AG10803 (cell line): ENCODE measurements at regions not wholly inside any gene's neighbourhood (a gene's known extent, or its start where the extent isn't known, plus 50 kb on each side); places are given as distances from the start of the nearest gene placed in this dataset.

Source experiments
- DNase-seq: peaks from one replicate; pipeline ENCODE4 v3.0.0; 2010; ENCODE audit warnings: low read depth
- H3K4me3 ChIP-seq: 2 replicates; pipeline ENCODE4 v1.5.1; 2011; ENCODE audit warnings: mild to moderate bottlenecking, low read length, control low read depth
- CTCF ChIP-seq: conservative IDR thresholded peaks from 2 replicates; pipeline ENCODE4 v1.5.1; 2011; ENCODE audit warnings: mild to moderate bottlenecking, low read length, control low read depth, inconsistent platforms

- DNase-seq = no peak
- no peak for TF ChIP-seq CTCF
Observed at GRCh38 chr12:111218499-111218898, 150.4 kb downstream of the PHETA1 start.

GRCh38 chr12:111216387-111217159, 152.3 kb downstream of the PHETA1 start:
- no peak overlapping the region for H3K4me3 ChIP-seq
- no peak for DNase-seq
- no peak for TF ChIP-seq CTCF

More at GRCh38 chr12:111218499-111218898, 150.4 kb downstream of the PHETA1 start:
- H3K4me3 ChIP-seq = no peak overlapping the region

- H3K4me3 ChIP-seq = no peak overlapping the region
- no peak for TF ChIP-seq CTCF
- no peak for DNase-seq
Observed at GRCh38 chr12:111215881-111216280, 153.0 kb downstream of the PHETA1 start.

GRCh38 chr12:111214401-111214800, 154.5 kb downstream of the PHETA1 start:
- TF ChIP-seq CTCF = no peak
- H3K4me3 ChIP-seq = no peak overlapping the region
- DNase-seq = no peak

GRCh38 chr12:111213561-111213960, 155.3 kb downstream of the PHETA1 start:
- no peak for TF ChIP-seq CTCF
- no peak for DNase-seq
- no peak overlapping the region for H3K4me3 ChIP-seq

- H3K4me3 ChIP-seq = no peak overlapping the region
- DNase-seq = no peak
- no peak for TF ChIP-seq CTCF
Observed at GRCh38 chr12:111212814-111213456, 156.0 kb downstream of the PHETA1 start.
